A549 (cell line): ENCODE measurements at regions not wholly inside any gene's neighbourhood (a gene's known extent, or its start where the extent isn't known, plus 50 kb on each side); places are given as distances from the start of the nearest gene placed in this dataset.
A peak's percentile ranks its signal among the peaks of the same experiment; 100 is the strongest.

ENCODE experiments used
- ATAC-seq, 2 experiments: fragments of 200-7000 bp in 1 of 2; fragments of >200 bp in 1 of 2; cut with Nextera tagmentation in 1 of 2; cut with Tn5 transposase in 1 of 2; 3 replicates each; pipeline versions ENCODE4 v1.8.0 to v1.9.1; 2018 to 2020; ENCODE audit warnings: mild to moderate bottlenecking in 1 of 2, moderate library complexity in 1 of 2
- CTCF ChIA-PET: fragments of 300-600 bp; sonication (Branson Sonifier 250); formaldehyde crosslinking; extraction: SDS; loops from one replicate; lab custom pipeline; 2021; ENCODE audit warnings: antibody characterized with exemption, inconsistent platforms; lab: Yijun Ruan, JAX
- POLR2A ChIA-PET: fragments of 350-600 bp; formaldehyde crosslinking; extraction: SDS; loops from one replicate; lab custom pipeline; 2021; ENCODE audit warnings: antibody characterized with exemption, inconsistent platforms; lab: Yijun Ruan, JAX
- DNase-seq, 2 experiments: peaks; one replicate each; pipeline versions ENCODE4 v3.0.0 to v3.0.0-alpha.2; 2011 to 2016; ENCODE audit warnings: low read depth in 1 of 2, low spot score in 1 of 2
- FAIRE-seq: peaks from 2 replicates; lab custom pipeline; 2011; peaks lifted over from hg19 to GRCh38; lab: Jason Lieb, UNC
- H3K27ac ChIP-seq, 2 experiments: fragments of >200 bp; sonication (Bioruptor Twin); formaldehyde crosslinking; 3 replicates each; pipeline ENCODE4 v1.5.1; 2016 to 2017
- H3K4me1 ChIP-seq: fragments of >200 bp; sonication (Bioruptor Twin); formaldehyde crosslinking; 3 replicates; pipeline ENCODE4 v1.6.1; 2016
- H3K4me2 ChIP-seq: fragments of >200 bp; sonication (Bioruptor Twin); formaldehyde crosslinking; 3 replicates; pipeline ENCODE4 v1.6.1; 2016
- H3K4me3 ChIP-seq: fragments of >200 bp; sonication (Bioruptor Twin); formaldehyde crosslinking; 3 replicates; pipeline ENCODE4 v1.5.1; 2016
- H3K9me3 ChIP-seq: fragments of >200 bp; sonication (Bioruptor Twin); formaldehyde crosslinking; 3 replicates; pipeline ENCODE4 v1.6.1; 2016
- CBX2 ChIP-seq: fragments of 200-600 bp; sonication (generic); IDR thresholded peaks from 2 replicates; pipeline ENCODE4 v1.6.1; 2016; ENCODE audit warnings: low read depth, mild to moderate bottlenecking, borderline replicate concordance
- CBX8 ChIP-seq: fragments of 200-600 bp; sonication (generic); IDR thresholded peaks from 2 replicates; pipeline ENCODE4 v1.6.1; 2016
- CEBPB ChIP-seq, 2 experiments: fragments of >200 bp in 1 of 2; sonication (Bioruptor Twin) in 1 of 2; formaldehyde crosslinking in 1 of 2; IDR thresholded peaks; 2 replicates each; pipeline ENCODE4 v1.6.1; 2012 to 2016
- EHF ChIP-seq: fragments of 250-450 bp; sonication (Bioruptor Pico); IDR thresholded peaks from 2 replicates; pipeline ENCODE4 v1.5.0; 2020; ENCODE audit warnings: mild to moderate bottlenecking
- EHMT2 ChIP-seq: fragments of 200-600 bp; sonication (generic); IDR thresholded peaks from 2 replicates; pipeline ENCODE4 v1.6.1; 2016; ENCODE audit warnings: antibody characterized with exemption, low read depth, mild to moderate bottlenecking, moderate library complexity
- ESRRA ChIP-seq: fragments of 150-350 bp; IDR thresholded peaks from 2 replicates; pipeline ENCODE4 v1.6.1; 2014; ENCODE audit warnings: mild to moderate bottlenecking, low read length, borderline replicate concordance
- FOSL2 ChIP-seq, 2 experiments: fragments of 450-650 bp in 1 of 2; fragments of >200 bp in 1 of 2; sonication (Bioruptor Twin) in 1 of 2; formaldehyde crosslinking; IDR thresholded peaks; 2 replicates each; pipeline versions ENCODE4 v1.5.0 to v1.6.1; 2016 to 2020; ENCODE audit warnings: mild to moderate bottlenecking in 1 of 2, moderate library complexity in 1 of 2
- FOXS1 ChIP-seq: fragments of 250-450 bp; sonication (Bioruptor Pico); IDR thresholded peaks from 2 replicates; pipeline ENCODE4 v1.5.0; 2020; ENCODE audit warnings: mild to moderate bottlenecking, moderate library complexity
- GATA3 ChIP-seq: IDR thresholded peaks from 2 replicates; pipeline ENCODE4 v1.6.1; 2012; ENCODE audit warnings: borderline replicate concordance
- HEYL ChIP-seq: fragments of 250-450 bp; sonication (Bioruptor Pico); IDR thresholded peaks from 2 replicates; pipeline ENCODE4 v1.8.0; 2021; ENCODE audit warnings: mild to moderate bottlenecking, moderate library complexity
- HOXB13 ChIP-seq: fragments of 250-450 bp; sonication (Bioruptor Pico); IDR thresholded peaks from 2 replicates; pipeline ENCODE4 v1.5.0; 2020; ENCODE audit warnings: low read depth, mild to moderate bottlenecking, moderate library complexity
- JUN ChIP-seq, 2 experiments: fragments of >200 bp; sonication (Bioruptor Twin); formaldehyde crosslinking; IDR thresholded peaks; 2 replicates in 1 of 2; 3 replicates in 1 of 2; pipeline ENCODE4 v1.6.1; 2016 to 2017
- JUNB ChIP-seq: fragments of >200 bp; sonication (Bioruptor Twin); formaldehyde crosslinking; IDR thresholded peaks from 2 replicates; pipeline ENCODE4 v1.6.1; 2016
- MYC ChIP-seq: IDR thresholded peaks from 2 replicates; pipeline ENCODE4 v1.6.1; 2012; ENCODE audit warnings: mild to moderate bottlenecking, inconsistent platforms, low read length, improper control_type of control experiment, borderline replicate concordance
- RAD21 ChIP-seq, 2 experiments: fragments of >200 bp in 1 of 2; sonication (Bioruptor Twin) in 1 of 2; formaldehyde crosslinking in 1 of 2; IDR thresholded peaks in 1 of 2; conservative IDR thresholded peaks in 1 of 2; 2 replicates in 1 of 2; 3 replicates in 1 of 2; pipeline ENCODE4 v1.6.1; 2012 to 2018; ENCODE audit warnings: inconsistent platforms in 1 of 2
- SMC3 ChIP-seq: fragments of >200 bp; sonication (Bioruptor Twin); formaldehyde crosslinking; IDR thresholded peaks from 3 replicates; pipeline ENCODE4 v1.6.1; 2018; ENCODE audit warnings: inconsistent platforms
- WGBS: methylation state at CpG from one replicate; pipeline ENCODE4 v1.1.6; 2017; ENCODE audit errors: missing lambda C conversion rate; 5-methylcytosine and 5-hydroxymethylcytosine counted together
- TF ChIP-seq, protein P1 (sequence below): fragments of 250-450 bp; sonication (Bioruptor Pico); IDR thresholded peaks from 2 replicates; pipeline ENCODE4 v1.5.0; 2020; ENCODE audit warnings: low read depth, mild to moderate bottlenecking, moderate library complexity
- TF ChIP-seq, protein P2 (sequence below): fragments of >200 bp; sonication (Bioruptor Twin); formaldehyde crosslinking; IDR thresholded peaks from 3 replicates; pipeline ENCODE4 v1.5.1; 2016
- TF ChIP-seq, protein P3 (sequence below): fragments of 150-350 bp; IDR thresholded peaks from 2 replicates; pipeline ENCODE4 v1.6.1; 2014; ENCODE audit warnings: low read depth, mild to moderate bottlenecking, low read length
- TF ChIP-seq, protein P4 (sequence below): fragments of 450-650 bp; IDR thresholded peaks from 2 replicates; pipeline ENCODE4 v1.6.1; 2014; ENCODE audit warnings: antibody characterized with exemption
- TF ChIP-seq, protein P5 (sequence below): fragments of >200 bp; sonication (Bioruptor Twin); formaldehyde crosslinking; IDR thresholded peaks from 3 replicates; pipeline ENCODE4 v1.6.1; 2016
- TF ChIP-seq, protein P6 (sequence below): fragments of 250-450 bp; sonication (Bioruptor Pico); IDR thresholded peaks from 2 replicates; pipeline ENCODE4 v1.5.0; 2021; ENCODE audit warnings: mild to moderate bottlenecking, moderate library complexity, borderline replicate concordance
- TF ChIP-seq, protein P7 (sequence below): IDR thresholded peaks from 2 replicates; pipeline ENCODE4 v1.6.1; 2012
- TF ChIP-seq, protein P8 (sequence below): fragments of >200 bp; sonication (Bioruptor Twin); formaldehyde crosslinking; IDR thresholded peaks from 2 replicates; pipeline ENCODE4 v1.6.1; 2016

DNA sequence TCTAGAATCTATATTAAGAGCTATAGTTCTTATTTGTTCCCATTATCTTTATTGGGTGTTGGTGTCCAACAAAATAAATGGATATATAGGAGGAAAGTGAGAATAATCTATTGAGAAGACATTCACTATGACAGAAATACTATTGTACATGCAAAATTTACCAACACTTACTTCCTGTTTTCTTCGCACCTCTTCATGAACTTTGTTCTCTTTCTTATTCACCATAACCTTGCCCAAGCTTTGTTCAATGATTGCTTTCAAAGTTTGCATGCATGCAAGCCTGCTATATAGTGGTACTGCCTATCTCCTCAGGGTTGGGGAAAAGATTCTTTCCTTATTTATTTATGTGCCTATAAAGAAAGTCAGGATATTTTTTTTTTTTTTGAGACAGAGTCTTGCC, 176.4 kb upstream of the JADE1 start:
- Histone ChIP-seq H3K4me3 (no peak overlapping the region), H3K9me3 (no peaks in the 10 kb centered on the region), H3K4me2 (peak overlapping the region; percentile 11; the same call in 1 of the 3 replicates), H3K4me1 (peaks cover 52% of the 10 kb centered on the region), H3K27ac (peak overlapping the region; percentile 81 to 88; a peak in 5 of 6 replicates)
- ATAC-seq: no peak
- no peak for TF ChIP-seq RAD21 (conservative IDR thresholded peaks at IDR 0.05 in 1 of 2, IDR thresholded peaks at IDR 0.05 in 1 of 2)
- TF ChIP-seq EHMT2: no peak
- no peak for TF ChIP-seq SMC3
- no peak for TF ChIP-seq ESRRA
- TF ChIP-seq, protein P1, sequence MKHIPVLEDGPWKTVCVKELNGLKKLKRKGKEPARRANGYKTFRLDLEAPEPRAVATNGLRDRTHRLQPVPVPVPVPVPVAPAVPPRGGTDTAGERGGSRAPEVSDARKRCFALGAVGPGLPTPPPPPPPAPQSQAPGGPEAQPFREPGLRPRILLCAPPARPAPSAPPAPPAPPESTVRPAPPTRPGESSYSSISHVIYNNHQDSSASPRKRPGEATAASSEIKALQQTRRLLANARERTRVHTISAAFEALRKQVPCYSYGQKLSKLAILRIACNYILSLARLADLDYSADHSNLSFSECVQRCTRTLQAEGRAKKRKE (CRISPR knock-in tag): no peak
- TF ChIP-seq FOXS1 (CRISPR knock-in tag): no peak
- TF ChIP-seq, protein P2, sequence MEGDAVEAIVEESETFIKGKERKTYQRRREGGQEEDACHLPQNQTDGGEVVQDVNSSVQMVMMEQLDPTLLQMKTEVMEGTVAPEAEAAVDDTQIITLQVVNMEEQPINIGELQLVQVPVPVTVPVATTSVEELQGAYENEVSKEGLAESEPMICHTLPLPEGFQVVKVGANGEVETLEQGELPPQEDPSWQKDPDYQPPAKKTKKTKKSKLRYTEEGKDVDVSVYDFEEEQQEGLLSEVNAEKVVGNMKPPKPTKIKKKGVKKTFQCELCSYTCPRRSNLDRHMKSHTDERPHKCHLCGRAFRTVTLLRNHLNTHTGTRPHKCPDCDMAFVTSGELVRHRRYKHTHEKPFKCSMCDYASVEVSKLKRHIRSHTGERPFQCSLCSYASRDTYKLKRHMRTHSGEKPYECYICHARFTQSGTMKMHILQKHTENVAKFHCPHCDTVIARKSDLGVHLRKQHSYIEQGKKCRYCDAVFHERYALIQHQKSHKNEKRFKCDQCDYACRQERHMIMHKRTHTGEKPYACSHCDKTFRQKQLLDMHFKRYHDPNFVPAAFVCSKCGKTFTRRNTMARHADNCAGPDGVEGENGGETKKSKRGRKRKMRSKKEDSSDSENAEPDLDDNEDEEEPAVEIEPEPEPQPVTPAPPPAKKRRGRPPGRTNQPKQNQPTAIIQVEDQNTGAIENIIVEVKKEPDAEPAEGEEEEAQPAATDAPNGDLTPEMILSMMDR: no peak
- TF ChIP-seq EHF (CRISPR knock-in tag): no peak
- TF ChIP-seq HEYL (CRISPR knock-in tag): no peak
- TF ChIP-seq CBX8: no peak
- no peak for TF ChIP-seq GATA3
- no peak for TF ChIP-seq JUNB
- TF ChIP-seq, protein P3, sequence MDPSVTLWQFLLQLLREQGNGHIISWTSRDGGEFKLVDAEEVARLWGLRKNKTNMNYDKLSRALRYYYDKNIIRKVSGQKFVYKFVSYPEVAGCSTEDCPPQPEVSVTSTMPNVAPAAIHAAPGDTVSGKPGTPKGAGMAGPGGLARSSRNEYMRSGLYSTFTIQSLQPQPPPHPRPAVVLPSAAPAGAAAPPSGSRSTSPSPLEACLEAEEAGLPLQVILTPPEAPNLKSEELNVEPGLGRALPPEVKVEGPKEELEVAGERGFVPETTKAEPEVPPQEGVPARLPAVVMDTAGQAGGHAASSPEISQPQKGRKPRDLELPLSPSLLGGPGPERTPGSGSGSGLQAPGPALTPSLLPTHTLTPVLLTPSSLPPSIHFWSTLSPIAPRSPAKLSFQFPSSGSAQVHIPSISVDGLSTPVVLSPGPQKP: no peak
- TF ChIP-seq, protein P4, sequence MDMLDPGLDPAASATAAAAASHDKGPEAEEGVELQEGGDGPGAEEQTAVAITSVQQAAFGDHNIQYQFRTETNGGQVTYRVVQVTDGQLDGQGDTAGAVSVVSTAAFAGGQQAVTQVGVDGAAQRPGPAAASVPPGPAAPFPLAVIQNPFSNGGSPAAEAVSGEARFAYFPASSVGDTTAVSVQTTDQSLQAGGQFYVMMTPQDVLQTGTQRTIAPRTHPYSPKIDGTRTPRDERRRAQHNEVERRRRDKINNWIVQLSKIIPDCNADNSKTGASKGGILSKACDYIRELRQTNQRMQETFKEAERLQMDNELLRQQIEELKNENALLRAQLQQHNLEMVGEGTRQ: no peak
- no peak for TF ChIP-seq HOXB13
- TF ChIP-seq, protein P5, sequence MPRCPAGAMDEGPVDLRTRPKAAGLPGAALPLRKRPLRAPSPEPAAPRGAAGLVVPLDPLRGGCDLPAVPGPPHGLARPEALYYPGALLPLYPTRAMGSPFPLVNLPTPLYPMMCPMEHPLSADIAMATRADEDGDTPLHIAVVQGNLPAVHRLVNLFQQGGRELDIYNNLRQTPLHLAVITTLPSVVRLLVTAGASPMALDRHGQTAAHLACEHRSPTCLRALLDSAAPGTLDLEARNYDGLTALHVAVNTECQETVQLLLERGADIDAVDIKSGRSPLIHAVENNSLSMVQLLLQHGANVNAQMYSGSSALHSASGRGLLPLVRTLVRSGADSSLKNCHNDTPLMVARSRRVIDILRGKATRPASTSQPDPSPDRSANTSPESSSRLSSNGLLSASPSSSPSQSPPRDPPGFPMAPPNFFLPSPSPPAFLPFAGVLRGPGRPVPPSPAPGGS: no peak
- TF ChIP-seq, protein P6, sequence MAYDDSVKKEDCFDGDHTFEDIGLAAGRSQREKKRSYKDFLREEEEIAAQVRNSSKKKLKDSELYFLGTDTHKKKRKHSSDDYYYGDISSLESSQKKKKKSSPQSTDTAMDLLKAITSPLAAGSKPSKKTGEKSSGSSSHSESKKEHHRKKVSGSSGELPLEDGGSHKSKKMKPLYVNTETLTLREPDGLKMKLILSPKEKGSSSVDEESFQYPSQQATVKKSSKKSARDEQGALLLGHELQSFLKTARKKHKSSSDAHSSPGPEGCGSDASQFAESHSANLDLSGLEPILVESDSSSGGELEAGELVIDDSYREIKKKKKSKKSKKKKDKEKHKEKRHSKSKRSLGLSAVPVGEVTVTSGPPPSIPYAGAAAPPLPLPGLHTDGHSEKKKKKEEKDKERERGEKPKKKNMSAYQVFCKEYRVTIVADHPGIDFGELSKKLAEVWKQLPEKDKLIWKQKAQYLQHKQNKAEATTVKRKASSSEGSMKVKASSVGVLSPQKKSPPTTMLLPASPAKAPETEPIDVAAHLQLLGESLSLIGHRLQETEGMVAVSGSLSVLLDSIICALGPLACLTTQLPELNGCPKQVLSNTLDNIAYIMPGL (CRISPR knock-in tag): no peak
- TF ChIP-seq MYC: no peak
- no peak for DNase-seq
- ChIA-PET POLR2A (no interaction called here), CTCF (interaction anchor here (0.7 to 1.1 kb wide), 4 partner anchors 32 to 177 kb away, joined by 3 to 4 read pairs (median 3); no protein-coding TSS in a partner anchor)
- no peak for FAIRE-seq
- WGBS: 81% methylated on average over 1 of the region's 1 CpG

DNA sequence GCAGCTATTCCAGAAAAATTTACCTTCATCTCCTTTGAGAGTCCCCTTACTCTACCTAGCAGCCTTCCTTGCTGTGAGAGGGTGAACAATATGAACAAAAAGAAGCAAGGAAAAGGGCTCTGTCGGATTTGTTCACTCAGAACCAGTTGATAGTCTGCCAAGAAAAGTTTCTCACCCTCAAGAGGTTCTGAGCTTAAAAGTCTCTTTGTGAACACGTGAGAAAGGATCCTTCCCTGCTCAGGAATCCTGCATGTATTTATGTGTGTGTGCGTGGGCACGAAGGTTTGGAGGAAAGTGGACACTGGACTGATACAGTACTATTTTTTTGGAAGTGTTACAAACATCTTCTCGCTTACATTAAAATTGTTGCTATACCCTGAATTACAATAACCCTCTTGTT, 178.6 kb upstream of the JADE1 start:
- DNase-seq (no peak), FAIRE-seq (no peak), ATAC-seq (no peak)
- Histone ChIP-seq H3K4me1 (peaks cover 42% of the 10 kb centered on the region), H3K27ac (peak overlapping the region; percentile 66 to 72), H3K4me2 (peak overlapping the region; percentile 40; the same call in 2 of the 3 replicates), H3K9me3 (no peaks in the 10 kb centered on the region), H3K4me3 (no peak overlapping the region)
- ChIA-PET POLR2A (no interaction called here), CTCF (interaction anchor here (1.1 kb wide), 1 partner anchor 11 kb away, joined by 3 read pairs; no protein-coding TSS in a partner anchor)
- TF ChIP-seq EHF (CRISPR knock-in tag) (no peak), MYC (no peak), FOXS1 (CRISPR knock-in tag) (no peak), SMC3 (no peak), CBX2 (no peak), ESRRA (no peak), FOSL2 (IDR thresholded peaks at IDR 0.05) (no peak), FOSL2 (CRISPR knock-in tag; IDR thresholded peaks at IDR 0.05) (no peak), JUN (IDR thresholded peaks at IDR 0.05) (no peak), HEYL (CRISPR knock-in tag) (no peak), CEBPB (IDR thresholded peaks at IDR 0.05) (no peak)
- TF ChIP-seq, protein P7, sequence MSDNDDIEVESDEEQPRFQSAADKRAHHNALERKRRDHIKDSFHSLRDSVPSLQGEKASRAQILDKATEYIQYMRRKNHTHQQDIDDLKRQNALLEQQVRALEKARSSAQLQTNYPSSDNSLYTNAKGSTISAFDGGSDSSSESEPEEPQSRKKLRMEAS: no peak
- TF ChIP-seq, protein P8, sequence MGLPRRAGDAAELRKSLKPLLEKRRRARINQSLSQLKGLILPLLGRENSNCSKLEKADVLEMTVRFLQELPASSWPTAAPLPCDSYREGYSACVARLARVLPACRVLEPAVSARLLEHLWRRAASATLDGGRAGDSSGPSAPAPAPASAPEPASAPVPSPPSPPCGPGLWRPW: no peak
- WGBS: 67% methylated on average over 5 of the region's 5 CpGs
